TTC549 (cell line): ENCODE measurements at regions not wholly inside any gene's neighbourhood (a gene's known extent, or its start where the extent isn't known, plus 50 kb on each side); places are given as distances from the start of the nearest gene placed in this dataset.

Experiments used
- FAIRE-seq: peaks from 2 replicates; lab custom pipeline; 2012; peaks lifted over from hg19 to GRCh38; lab: Jason Lieb, UNC

DNA sequence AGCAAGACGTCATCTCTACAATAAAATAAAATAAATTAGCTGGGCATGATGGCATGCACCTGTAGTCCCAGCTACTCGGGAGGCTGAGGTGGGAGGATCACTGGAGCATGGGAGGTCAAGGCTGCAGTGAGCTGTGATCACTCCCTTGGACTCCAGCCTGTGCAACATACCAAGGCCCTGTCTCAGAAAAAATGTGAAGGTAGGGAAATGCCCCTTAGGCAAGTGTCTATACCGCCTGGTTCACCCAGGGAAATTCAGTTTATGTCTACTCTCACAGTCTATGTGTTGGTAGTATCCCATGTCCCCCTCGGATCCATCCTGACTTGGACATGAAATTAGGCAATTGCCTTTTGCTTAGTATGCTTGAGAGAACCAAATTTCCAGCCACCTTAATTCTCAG lies 88.4 kb upstream of the TMEM132C start:
- no peak for FAIRE-seq

DNA sequence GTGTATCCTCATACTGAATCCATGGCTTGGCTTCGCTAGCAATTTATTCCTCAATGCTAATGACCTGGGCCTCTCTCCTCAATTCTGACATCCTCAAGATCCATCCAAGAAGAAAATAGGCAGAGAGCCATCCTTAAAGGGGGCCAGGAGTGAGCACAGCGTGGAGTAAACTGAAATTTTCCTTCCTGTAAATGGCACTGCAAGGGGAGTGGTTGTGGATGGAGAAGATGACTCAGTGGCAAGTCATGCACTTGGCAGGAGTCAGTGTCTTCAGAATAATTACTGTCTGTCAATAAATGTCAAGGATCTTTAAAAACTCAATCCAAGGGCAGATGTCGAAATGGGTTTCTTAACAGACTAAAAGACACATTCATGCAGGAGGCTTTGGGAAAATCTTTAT lies 88.0 kb upstream of the TMEM132C start:
- FAIRE-seq: no peak

DNA sequence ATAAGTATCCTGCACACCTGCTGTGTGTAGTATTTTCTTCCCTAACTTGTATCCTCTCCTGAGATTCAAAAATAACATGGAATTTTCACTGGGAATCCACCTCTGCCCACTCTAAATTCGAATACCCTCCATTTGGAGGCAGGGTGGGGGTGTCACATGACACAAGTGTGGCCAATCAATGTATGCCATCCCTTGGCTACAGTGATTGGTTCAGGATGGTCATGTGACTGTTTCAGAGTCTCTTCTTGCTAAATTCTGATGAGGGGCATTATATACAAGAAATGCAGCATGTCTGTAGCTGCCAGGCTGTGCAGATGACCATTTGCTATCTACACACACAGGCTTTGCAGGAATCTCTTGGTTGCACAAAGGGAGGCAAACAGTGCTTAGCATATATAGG lies 86.8 kb upstream of the TMEM132C start:
- no peak for FAIRE-seq

DNA sequence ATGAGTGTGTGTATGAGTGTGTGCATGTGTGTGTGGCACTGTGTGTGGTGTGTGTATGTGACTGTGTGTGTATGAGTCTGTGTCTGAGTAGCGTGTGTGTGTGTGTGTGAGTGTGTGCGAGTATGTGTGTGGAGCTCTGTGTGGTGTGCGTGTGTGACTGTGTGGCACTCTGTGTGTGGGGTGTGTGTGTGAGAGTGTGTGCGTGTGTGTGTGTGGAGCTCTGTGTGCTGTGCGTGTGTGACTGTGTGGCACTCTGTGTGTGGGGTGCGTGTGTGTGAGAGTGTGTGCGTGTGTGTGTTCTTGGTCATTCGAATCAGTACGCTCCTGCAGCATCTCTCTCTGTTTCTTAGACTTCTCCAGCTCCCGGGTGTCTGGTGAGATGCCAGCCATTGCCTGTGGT lies 76.9 kb upstream of the TMEM132C start:
- no peak for FAIRE-seq

DNA sequence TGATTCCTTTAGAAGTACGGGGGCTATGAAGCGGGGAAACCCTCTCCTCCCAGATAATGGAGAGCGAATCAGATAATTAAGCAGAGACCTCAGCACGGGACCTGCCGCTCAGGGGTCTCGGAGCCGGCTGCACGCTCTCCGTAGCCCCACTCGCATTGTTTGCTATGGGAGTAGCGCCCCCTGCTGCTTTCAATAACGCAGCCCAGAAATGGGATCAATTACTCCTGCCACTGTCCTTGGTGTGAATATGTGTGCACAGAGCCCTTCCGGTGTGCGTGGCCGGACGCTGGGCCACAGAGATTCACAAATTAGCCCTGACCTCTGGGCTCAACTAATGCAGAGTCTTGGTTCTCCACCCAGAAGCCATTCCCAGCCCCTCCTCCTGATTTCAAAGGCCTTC lies 76.4 kb upstream of the TMEM132C start:
- no peak for FAIRE-seq

DNA sequence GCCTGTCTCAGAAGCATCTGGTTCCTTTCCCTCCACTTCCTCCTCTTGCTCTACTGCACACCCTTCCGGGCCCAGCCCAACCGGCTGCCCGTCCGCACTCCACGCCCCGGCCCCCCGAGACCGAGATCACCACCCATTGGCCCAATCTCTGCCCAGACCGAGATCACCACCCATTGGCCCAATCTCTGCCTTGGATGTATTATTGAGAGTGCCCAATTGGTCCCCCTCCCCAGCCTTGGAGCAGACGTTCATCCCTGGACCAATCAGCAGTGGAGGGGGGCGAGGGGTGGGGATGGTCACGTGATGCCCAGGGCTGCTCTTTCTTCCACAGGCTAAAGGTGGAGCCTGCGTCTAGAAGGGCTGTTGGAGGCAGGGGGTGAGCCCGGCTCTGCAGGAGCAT lies 75.6 kb upstream of the TMEM132C start:
- FAIRE-seq: no peak

DNA sequence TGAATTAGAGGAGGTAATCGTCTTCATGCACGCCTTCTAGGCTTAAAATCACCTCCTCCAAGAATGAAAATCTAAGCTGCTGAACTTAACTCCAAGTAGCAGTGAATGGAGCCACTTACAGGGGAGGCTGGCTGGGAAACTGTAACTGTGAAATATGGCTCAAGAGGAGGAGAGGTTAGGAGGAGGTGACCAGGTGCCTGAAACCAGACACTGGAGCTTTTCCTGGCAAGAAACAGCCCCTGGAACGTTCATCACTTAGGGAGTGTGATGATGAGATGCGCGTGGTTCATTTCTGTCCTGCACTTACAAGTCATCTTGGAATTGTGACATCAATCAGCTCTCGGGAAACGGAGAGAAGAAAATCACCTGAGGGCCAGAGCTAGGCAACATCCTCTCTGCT lies 62.3 kb upstream of the TMEM132C start:
- FAIRE-seq: no peak

DNA sequence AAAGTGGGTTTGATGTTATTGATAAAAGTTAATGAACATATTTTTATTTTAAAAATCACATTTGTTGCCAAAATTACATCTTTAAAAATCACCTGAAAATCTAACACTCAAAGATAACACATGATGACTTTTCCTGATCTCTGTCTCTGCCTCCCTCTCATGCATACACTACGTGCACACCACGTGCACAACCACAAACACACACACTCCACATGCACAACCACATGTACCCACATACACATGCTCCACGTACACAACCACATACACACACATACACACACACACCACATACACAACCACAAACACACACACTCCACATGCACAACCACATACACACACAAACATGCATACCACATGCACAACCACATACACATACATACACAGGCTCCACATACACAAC lies 61.8 kb upstream of the TMEM132C start:
- FAIRE-seq: no peak

DNA sequence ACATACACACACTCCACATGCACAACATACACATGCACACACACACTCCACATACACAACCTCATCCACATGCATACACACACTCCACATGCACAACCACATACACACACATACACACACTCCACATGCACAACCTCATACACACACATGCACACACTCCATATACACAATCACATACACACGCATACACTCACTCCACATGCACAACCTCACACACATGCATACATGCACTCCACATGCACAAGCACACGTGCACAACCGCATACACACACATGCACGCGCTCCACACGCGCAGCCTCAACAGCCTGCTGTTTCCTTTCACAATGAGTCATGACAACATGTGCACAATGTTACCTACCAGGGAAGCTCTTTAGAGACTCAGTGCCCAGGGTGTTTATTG lies 61.2 kb upstream of the TMEM132C start:
- no peak for FAIRE-seq
